NCI-H2107 treated with DMSO at 0.1 percent for 48 hours (cell line): ENCODE measurements at regions not wholly inside any gene's neighbourhood (a gene's known extent, or its start where the extent isn't known, plus 50 kb on each side); places are given as distances from the start of the nearest gene placed in this dataset.

ENCODE experiments used
- DNase-seq: peaks from one replicate; lab custom pipeline; 2025; ENCODE audit not compliant: unreplicated experiment; lab: John Stamatoyannopoulos, UW

DNA sequence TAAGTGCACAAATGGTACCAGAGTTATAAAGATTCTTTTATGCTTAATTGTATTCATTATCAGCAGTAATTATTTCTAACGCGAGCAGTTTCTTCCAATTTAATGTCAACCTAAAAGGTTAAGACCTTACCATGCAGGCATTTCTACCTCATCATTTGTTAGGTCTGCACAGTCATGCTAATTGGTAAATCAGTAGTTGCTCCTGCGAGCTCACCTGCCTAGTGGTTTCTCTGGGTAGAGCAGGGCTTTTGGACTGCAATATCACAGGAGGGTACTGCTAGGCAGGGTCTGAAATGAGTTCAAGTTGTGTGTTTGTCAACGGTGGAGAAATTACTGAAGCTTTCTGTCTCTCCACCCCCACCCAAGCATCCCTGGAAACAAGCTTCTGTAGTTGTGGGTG, 558.5 kb upstream of the MGMT start:
- DNase-seq = no peak

DNA sequence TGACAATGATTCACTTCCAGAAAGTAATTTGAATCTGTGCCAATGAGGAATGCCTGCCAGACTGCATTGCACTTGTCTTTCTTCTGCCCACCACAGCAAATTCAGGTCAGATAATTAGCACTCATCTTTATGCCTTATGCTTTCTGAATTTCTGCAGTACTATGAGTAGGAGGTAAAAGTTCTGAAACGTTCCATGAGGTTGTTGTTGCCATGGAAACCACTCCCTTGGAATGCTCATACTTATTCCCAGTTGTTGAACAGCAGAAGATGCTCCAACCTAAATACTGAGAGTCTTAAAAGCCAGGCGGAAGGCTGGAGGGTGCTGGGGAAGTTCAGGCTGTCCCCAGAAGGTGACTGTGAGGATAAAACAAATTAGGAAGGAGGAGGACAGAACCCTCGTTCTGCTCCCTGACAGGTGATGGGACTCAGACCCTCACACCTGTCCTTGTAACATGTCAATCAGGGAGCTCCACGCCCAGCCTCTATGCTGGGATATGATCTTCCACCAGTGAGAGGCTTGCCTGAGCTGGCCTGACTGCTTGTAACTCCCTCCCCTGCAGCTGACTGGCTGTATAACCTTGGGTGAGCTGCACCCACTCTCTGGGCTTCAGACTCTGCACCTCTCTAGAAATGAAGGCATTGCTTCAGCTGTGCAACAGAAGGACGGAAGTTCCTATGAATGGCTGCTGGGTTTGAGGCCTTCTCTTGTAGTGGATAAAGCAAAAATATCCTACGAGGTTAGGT, 554.3 kb upstream of the MGMT start:
- no peak for DNase-seq

DNA sequence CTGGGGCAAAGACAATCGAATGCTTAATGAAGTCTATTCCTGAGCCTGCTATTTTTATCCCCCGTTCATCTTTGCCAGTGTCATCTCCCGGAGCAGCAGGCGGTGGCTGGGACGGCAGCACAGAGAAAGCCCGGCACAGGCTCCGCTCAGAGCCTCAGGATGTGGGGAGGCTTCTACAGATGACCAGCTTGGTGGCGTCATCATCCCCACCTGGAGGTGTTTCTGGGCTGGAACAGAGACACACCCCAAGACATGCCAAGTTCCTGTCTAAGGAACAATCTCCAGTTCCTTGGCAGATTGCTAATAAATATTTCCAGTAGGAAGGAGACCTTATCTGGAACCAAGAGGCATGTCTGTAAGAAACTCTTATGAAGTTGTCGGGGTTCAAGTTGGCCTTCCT, 552.4 kb upstream of the MGMT start:
- DNase-seq = no peak

DNA sequence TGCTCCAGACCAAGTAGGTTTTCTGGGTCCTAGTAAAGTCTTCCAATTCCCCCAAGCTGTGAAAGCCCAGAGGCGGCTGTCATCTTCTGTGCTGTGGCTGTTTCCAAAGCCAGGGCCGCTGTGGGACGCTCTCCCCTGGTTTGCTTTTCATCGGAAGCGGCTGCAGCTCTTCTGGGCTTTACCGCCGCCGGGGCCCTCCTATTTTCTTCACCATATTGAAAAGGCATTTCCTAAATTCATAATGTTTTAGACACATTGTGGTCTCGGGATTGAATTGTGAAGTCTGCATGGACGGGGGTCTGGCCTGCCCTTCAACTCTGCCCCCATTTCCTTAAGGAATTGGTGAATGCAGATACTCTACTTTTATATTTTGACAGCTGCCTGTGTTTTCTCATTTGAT, 551.4 kb upstream of the MGMT start:
- no peak for DNase-seq

DNA sequence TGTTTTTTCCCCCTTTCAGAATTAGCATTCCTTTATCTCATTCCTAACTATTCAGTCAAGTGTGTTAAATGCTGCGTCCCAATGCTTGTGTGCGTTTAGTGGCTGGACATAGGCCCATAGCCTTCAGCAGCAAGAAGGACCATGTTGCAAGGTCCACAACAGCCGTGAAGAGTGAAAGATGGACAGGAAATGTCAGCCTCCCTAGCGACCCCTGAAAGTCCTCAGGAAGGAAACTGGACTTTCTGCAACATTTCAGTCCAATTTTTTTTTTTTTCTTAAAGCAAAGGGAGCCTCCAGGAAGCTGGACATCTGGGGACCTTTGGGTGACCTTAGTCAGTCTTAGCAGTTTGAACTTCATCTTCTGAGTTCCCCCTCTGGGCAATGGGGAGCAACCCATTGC, 550.7 kb upstream of the MGMT start:
- no peak for DNase-seq

DNA sequence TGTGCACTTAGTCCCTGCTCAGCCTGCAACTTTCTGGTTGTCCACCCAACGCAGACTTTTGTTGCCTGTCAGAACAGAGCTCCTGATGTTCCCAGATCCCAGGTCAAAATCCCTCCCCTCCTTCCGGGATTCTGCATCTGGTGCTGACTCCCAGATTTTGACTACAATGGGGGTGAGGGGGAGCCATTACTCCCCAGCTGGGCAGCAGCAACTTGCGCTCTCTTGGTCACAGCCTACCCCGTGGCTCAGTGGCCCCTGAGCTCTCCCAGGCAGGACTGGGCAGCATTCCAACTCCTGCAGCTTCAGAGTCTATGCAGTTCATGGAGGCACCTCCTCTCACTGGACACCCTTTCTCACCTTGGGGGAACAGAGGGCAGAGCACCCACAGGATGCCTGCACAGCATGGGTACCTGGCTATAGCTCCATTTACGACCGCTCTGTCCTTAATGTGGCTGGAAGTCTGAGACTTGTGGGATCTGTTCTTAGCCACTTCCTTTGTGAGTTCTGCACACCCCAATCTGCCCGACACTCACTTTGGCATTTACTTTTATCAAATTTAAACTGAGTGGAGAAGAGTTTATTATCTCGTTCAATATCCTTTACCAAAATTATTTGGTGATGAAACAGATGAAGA, 545.5 kb upstream of the MGMT start:
- no peak for DNase-seq

DNA sequence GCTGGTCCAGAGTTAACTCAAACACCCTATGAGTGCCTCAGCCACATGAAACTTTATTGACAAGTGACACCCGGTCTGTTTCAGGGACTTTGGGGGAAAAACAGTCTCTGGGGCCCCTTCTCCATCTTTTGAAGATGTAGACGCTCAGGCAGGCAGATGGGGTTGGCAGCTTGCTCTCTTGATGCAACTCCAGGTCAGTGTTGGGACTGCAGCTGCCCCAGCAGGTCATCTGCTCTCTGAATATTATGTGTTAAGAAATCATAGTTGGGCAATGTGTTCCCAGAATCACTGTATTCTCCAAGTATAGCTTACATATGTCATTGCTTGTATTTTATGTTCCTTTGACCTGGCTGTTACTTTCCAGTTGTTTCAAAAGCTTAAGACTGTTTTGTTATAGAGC, 544.9 kb upstream of the MGMT start:
- no peak for DNase-seq

DNA sequence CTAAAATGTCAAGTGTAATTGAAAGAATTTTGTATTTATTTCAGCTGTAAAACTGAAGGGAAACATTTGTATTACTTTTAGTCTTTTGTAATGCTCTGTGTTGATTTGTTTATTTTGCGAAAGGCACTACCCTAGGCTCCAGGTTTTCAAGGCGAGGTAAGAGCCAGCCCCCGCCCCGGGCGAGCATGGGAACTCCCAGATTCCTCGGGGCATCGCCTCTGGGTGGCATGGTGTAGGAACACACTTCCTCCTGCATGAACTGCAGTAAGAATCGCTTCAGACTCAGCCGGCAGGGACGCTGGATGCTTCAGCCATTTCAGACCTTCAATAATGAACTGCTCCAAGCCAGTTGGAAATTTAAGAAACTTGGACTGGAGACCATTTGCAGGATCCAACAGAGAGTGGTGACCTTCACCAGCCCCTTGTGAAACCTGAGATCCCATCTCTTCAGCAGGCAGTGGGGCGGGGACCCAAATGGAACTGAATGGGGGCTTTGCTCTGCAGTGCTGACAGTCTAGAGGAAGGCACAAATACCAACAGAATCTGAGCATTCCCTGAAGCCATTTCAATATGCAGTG, 544.3 kb upstream of the MGMT start:
- no peak for DNase-seq

DNA sequence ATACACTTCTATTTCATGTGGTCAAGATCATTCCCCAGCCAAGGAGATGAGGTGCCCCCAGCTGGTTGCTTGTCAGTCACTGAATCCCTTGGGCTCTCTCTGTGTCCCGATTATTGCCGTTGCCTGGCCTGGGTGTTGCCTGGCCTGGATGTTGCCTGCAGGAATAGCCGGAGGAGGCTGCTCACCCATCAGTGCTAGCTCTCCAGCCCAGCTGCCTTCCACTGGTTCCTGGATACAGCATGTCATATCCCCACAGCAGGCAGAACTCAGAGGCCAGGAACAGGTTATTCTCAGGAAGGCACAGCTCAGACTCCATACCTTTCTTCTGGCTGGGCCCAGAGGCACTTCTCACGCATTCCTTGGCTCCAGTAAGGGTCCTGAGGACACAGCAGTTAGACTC, 542.1 kb upstream of the MGMT start:
- no peak for DNase-seq

DNA sequence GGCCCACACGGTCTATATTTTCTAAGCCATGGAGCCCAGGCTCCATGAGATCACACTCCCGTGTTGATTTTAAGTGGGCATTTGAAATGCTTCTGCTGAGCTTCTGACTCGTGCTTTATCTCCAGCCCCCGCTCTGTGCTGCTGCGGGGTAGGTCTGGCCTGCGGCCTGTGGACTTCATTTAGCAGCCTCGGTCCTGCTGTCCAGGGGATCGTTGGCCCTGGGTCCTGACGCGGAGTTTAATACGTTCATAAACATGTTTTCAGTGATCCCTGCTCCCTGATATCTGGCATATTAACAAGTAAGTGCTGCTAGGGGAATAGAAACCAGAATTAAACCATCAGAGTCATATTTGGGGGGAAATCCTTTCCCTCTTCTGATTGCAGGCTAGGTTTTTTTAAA, 540.3 kb upstream of the MGMT start:
- no peak for DNase-seq

DNA sequence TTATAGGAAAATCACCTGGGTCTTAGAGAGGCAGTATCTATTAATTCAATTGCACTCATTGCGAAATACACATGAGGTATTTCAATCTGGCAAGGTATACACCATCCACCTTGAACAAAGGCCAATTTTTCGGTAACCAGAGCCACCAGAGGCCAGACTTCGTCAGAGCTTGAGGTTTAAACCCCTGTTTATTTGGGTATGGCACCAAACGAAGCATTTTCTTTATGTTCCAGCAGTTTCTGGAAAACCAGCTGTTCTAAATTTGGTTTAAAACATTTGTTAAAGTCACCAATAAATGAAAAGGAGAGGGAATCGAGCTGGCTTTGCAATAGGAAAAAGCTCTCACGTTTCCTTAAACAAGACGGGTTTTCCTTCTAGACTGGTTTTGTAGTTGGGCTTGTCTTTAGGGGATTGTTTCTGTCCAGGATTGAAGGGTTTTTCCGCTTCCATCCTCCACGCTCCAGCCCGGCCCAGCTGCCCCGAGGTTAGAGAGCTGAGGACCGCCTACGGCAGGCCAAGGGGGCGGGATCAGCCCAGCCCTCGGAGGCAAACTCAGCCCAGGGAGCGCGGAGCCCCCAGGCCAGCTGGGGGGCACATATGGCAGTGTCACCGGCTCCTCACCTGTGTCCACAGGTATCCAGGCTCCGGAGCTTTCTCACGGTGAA, 539.4 kb upstream of the MGMT start:
- DNase-seq = no peak

DNA sequence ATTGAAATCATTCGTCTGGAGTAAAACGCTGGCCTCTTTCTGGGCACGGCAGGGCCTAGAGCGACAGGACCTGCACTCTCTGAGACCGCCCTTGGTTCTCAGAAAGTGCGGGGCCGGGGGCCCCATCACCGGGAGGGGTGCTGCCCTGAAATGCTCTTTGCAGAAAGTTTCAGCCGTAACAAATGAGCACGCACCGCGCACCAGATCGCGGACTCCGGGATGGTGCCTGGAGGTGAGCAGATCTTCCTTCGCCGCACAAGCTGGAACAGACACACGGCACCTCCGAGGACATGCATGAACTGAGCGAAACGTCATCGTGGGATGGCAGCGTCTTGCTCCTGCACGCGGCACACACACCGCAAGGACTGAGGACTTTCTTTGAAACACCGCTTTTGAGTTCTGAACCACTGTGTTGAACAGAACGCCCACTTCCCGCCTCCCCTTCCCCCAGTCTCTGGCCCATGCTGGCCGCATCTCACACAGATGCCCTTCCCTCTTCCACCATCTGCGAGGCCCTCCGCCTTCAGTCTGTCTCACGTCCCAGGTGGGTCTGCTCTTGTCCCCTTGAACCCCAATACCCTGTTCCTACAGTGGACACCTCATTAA, 538.7 kb upstream of the MGMT start:
- DNase-seq = no peak

DNA sequence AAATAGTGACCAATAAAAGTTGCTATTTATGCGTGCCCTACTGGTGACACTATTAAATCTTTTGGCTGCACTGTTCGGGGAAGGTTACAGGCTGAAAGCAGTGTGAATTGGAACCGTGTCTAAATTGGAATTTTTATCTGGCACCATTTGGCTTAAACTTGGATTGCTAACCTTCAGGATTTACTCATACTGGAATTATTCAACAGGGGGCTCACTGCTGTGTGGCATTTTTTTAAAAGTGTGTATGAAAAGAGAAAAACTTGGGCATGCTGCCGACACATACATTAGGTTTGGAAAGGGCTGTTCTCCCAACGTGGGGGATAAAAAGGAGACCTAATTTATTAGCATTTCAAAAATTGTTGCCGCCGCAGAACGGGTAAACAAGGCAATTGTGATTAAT, 537.9 kb upstream of the MGMT start:
- no peak for DNase-seq

DNA sequence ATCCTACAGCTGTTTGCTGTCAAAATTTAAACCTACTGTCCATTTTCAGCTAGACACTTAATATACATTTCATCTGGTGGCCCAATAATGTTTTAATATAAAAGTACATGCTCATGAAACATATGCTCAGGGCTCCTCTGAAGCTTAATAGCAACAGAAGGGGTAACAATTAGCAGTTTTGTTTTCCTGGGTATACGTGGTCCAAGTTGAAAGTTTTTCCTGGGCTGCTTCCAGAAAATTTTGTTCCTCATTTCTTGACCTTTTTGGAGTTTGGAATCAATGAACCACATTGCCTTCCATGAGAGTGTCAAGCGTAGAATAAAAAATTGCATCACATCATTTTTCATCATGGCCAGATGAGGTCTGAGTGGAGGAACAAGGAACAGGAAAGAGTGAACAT, 537.3 kb upstream of the MGMT start:
- DNase-seq = no peak

DNA sequence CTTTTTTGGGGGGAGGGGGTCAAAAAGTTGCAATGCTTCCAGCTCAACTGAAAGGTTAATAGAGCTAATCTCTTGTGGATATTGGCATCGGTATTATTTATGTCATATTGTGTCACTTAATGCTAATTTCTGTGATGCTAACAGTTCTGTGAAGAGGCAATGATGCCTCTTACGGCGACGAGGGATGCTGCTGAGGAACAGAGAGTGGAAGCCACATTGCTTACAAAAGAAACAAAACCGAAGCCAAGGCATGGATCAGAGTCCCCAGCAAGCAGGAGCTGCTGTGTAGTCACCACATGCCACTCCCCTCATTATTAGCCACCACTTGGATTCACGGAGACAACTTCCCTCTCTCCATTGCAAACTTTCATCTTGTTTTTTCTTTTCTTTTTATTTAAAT, 536.5 kb upstream of the MGMT start:
- DNase-seq = no peak

DNA sequence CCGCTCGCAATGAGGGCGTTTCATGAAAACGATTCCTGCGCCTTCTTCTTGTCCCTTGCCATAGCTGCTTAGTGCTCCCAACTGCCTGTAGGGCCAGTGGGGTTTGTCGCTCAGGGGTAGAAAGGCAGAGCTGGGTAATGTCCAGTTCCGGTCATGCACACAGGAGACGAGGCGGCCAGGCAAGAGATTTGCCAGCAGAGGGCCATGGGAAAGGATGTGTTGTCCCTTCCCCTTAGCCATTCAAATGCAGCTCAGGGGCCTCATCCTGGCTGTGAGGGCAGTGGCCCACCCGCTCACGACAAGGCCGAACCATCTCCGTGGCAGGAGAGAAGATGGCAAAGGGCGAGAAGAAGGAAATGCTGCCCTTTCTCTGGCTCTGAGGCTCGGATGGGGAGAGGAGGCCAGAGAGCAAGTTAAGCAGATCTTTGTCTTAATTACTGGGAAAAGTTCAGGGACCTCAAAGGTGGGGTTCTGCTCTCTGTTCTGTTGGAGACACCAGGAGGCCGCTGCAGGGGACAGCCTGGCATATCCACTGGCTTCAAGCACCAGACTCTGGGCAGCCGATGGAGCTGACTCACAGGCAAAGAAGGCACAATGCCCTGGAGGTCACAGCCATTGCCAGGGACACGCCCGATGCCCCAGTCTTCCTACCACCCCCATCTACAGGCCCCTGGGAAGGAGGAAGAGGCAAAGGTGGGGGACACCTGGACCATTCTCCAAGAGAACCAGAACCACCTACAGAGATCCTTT, 534.8 kb upstream of the MGMT start:
- DNase-seq = no peak

DNA sequence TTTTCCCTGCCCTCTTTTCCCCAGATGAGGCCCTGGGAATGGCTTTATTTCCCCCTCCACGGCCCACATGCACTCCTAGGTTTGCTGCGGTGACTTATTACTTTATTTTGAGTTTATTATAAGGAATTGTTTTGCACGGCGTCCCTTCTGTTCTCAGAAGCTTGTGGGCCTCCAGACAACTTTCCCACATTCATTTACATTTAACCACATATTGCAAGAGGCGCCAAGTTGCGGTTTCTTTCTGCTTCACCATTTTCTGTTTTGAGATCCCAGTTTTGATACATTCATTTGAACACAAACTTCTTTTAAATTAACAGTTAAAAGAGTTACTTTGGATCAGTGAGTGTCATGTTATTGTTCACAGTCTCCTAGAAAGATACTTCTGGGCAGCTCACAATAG, 532.5 kb upstream of the MGMT start:
- DNase-seq = no peak

DNA sequence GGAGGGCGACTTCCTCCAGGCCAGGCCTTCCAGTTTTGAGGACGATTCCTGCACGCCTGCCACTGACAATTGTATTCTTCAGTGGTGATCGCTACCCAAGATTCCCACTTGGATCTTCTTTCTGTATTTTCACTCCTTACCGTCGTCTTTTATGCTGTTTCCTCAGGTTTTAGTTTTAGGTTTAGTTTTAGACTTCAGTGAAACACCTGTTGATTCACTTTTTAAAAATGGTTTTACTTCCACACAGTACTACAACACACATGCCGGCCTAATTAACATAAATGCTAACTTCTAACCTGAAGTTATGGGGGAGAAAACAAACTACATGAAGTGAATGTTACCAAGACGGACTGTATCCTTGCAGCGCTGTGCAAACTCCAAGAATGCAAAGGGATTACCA, 530.6 kb upstream of the MGMT start:
- no peak for DNase-seq

DNA sequence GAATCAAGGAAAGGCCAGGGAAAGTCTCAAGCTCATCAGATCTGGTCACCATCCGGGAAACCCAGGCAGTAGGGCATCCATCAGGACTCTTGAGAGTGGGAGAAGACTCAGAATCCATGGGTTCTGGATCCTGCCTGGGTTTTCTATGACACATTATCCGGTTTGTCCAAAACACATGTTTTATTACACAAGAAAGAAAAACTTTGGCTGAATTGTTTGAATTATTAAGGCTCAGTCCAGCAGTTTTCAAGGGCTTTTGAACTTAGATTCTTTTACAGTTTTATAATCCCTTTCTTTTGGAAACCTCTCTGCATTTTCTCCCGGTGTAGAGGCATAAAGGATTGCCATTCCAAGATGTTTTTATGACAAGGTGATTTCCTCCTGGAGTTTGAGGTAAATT, 528.5 kb upstream of the MGMT start:
- DNase-seq = no peak

DNA sequence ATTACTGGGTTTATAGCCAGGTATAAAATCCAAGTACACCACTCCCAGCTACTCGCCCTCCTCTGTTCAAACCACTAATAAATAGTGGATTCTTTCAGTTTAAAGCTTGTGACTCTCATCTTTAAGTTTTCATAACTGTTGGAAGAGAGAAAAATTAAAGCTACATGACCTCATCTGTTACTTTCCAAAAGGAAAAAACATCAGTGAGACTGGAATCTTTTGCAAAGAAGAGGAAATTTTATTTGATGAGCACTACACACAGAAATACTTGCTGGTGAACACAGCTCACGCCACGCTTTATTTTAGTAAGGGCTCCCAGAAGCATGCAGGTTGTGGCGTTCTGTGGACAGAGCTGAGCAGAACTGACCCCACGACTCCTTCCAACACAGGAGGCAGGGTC, 527.0 kb upstream of the MGMT start:
- no peak for DNase-seq

DNA sequence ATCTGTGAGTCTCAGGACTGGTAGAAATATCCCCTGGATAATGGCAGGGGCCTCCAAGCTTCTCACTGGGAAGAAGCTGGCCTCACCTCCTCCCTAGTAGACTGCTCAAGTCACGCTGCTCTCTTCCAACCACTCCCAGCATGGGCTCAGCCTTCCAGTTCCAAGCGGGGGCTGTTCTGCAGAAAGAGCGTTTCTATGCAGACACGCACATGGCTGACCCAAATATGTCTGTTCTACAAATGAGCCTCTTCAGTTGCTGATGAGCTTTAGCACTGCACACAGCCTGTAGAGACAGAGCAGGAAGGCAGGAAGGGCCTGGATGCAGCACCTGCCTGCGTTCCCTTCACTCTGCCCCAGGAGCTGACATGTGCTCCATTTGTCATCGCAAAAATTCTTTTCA, 523.9 kb upstream of the MGMT start:
- DNase-seq = no peak
